Keratinocyte (primary cell): ENCODE measurements at regions not wholly inside any gene's neighbourhood (a gene's known extent, or its start where the extent isn't known, plus 50 kb on each side); places are given as distances from the start of the nearest gene placed in this dataset.

Experiments
- DNase-seq: peaks from one replicate; pipeline ENCODE4 v3.0.0-alpha.2; 2011; ENCODE audit warnings: low read depth, missing footprints, low spot score
- FAIRE-seq: peaks from 2 replicates; lab custom pipeline; 2011; peaks lifted over from hg19 to GRCh38; lab: Jason Lieb, UNC
- H2AFZ ChIP-seq: 2 replicates; pipeline ENCODE4 v1.6.0; 2012; ENCODE audit warnings: low read length, control low read depth, inconsistent platforms; ENCODE audit not compliant: control insufficient read depth
- H3K27ac ChIP-seq: 2 replicates; pipeline ENCODE4 v1.5.1; 2011; ENCODE audit warnings: low read length; ENCODE audit not compliant: control insufficient read depth, insufficient read depth
- H3K27me3 ChIP-seq: 3 replicates; pipeline ENCODE4 v1.6.0; 2011; ENCODE audit warnings: low read length; ENCODE audit not compliant: control insufficient read depth, insufficient read depth; ENCODE audit errors: extremely low read depth
- H3K36me3 ChIP-seq, 2 experiments: 2 replicates in 1 of 2; 3 replicates in 1 of 2; pipeline ENCODE4 v1.5.1; 2011; ENCODE audit warnings: low read length in 2 of 2, mild to moderate bottlenecking in 1 of 2; ENCODE audit not compliant: control insufficient read depth in 2 of 2, insufficient read depth in 2 of 2; ENCODE audit errors: extremely low read depth in 1 of 2
- H3K4me1 ChIP-seq: 3 replicates; pipeline ENCODE4 v1.5.1; 2011; ENCODE audit warnings: low read length; ENCODE audit not compliant: control insufficient read depth, insufficient read depth; ENCODE audit errors: extremely low read depth
- H3K4me2 ChIP-seq: 3 replicates; pipeline ENCODE4 v1.6.0; 2011; ENCODE audit warnings: low read depth, low read length; ENCODE audit not compliant: control insufficient read depth, insufficient read depth; ENCODE audit errors: extremely low read depth
- H3K4me3 ChIP-seq, 3 experiments: fragments of 200-600 bp in 1 of 3; sonication (generic) in 1 of 3; 2 replicates in 2 of 3; 3 replicates in 1 of 3; pipeline ENCODE4 v1.5.1; 2011 to 2016; ENCODE audit warnings: low read length in 3 of 3, mild to moderate bottlenecking in 3 of 3, control low read depth in 2 of 3, inconsistent platforms in 1 of 3, low read depth in 1 of 3, mixed read lengths in 1 of 3, mixed run types in 1 of 3, moderate library complexity in 1 of 3; ENCODE audit not compliant: control insufficient read depth in 2 of 3, insufficient read depth in 2 of 3; ENCODE audit errors: extremely low read depth in 1 of 3
- H3K79me2 ChIP-seq: 2 replicates; pipeline ENCODE4 v1.6.0; 2012; ENCODE audit warnings: low read length; ENCODE audit not compliant: control insufficient read depth, insufficient read depth
- H3K9ac ChIP-seq: 3 replicates; pipeline ENCODE4 v1.6.0; 2011; ENCODE audit warnings: low read length; ENCODE audit not compliant: control insufficient read depth, insufficient read depth; ENCODE audit errors: extremely low read depth
- H3K9me1 ChIP-seq: 3 replicates; pipeline ENCODE4 v1.6.0; 2011; ENCODE audit warnings: low read length; ENCODE audit not compliant: control insufficient read depth, insufficient read depth; ENCODE audit errors: extremely low read depth
- H3K9me3 ChIP-seq: 2 replicates; pipeline ENCODE4 v1.5.1; 2012; ENCODE audit warnings: low read depth, low read length; ENCODE audit not compliant: control insufficient read depth
- H4K20me1 ChIP-seq: 3 replicates; pipeline ENCODE4 v1.6.0; 2011; ENCODE audit warnings: low read length; ENCODE audit not compliant: control insufficient read depth, insufficient read depth; ENCODE audit errors: extremely low read depth
- CTCF ChIP-seq, 3 experiments: IDR thresholded peaks in 1 of 3; conservative IDR thresholded peaks in 1 of 3; optimal IDR thresholded peaks in 1 of 3; 2 replicates in 2 of 3; 3 replicates in 1 of 3; pipeline versions ENCODE3 to v1.5.1; 2011; ENCODE audit warnings: low read length in 3 of 3, mild to moderate bottlenecking in 3 of 3, moderate library complexity in 2 of 3, control low read depth in 1 of 3, inconsistent platforms in 1 of 3; ENCODE audit not compliant: insufficient read depth in 2 of 3; ENCODE audit errors: extremely low read depth in 1 of 3
- EZH2 ChIP-seq: IDR thresholded peaks from one replicate; pipeline ENCODE4 v1.6.1; 2012; ENCODE audit warnings: inconsistent platforms, mild to moderate bottlenecking, low read length, moderate library complexity
- dilution Hi-C: fragments of 300-500 bp; cut with MboI; formaldehyde crosslinking; loops from one replicate; pipeline ENCODE4 v1.7.0; 2020; ENCODE audit warnings: low sequenced_read_pairs; ENCODE audit not compliant: extremely low pct_ligation_motif_present

GRCh38 chr10:64573623-64574325 lies 1052.6 kb downstream of the REEP3 start:
- Histone ChIP-seq H2AFZ (no peak overlapping the region), H3K4me3 (no peak overlapping the region)

GRCh38 chr10:64574371-64574770 lies 1053.2 kb downstream of the REEP3 start:
- H3K36me3 ChIP-seq = no peaks in the 10 kb centered on the region
- FAIRE-seq (no peak), DNase-seq (no peak)
- H3K9me3 ChIP-seq = peaks cover 2% of the 10 kb centered on the region
- dilution Hi-C loops = no loop called here
- H3K9me1 ChIP-seq = no peaks in the 10 kb centered on the region
- no peaks in the 10 kb centered on the region for H3K4me1 ChIP-seq
- H2AFZ ChIP-seq = no peak overlapping the region
- no peaks in the 10 kb centered on the region for H3K79me2 ChIP-seq
- no peak overlapping the region for H3K4me3 ChIP-seq
- H4K20me1 ChIP-seq = no peaks in the 10 kb centered on the region
- H3K27ac ChIP-seq = no peak overlapping the region
- TF ChIP-seq EZH2 = no peak
- TF ChIP-seq CTCF (optimal IDR thresholded peaks at IDR 0.05 in 1 of 3, IDR thresholded peaks at IDR 0.05 in 1 of 3, conservative IDR thresholded peaks at IDR 0.05 in 1 of 3; ENCODE audit: extremely low read depth in 1 of 3, insufficient read depth in 2 of 3, low read length in 3 of 3) = no peak
- H3K9ac ChIP-seq = no peak overlapping the region
- H3K27me3 ChIP-seq = no peaks in the 10 kb centered on the region
- H3K4me2 ChIP-seq = no peak overlapping the region

More at GRCh38 chr10:64573623-64574325, 1052.6 kb downstream of the REEP3 start:
- Histone ChIP-seq H3K9ac (no peak overlapping the region), H3K27ac (no peak overlapping the region), H3K9me3 (peaks cover 2% of the 10 kb centered on the region), H4K20me1 (no peaks in the 10 kb centered on the region), H3K27me3 (no peaks in the 10 kb centered on the region), H3K36me3 (no peaks in the 10 kb centered on the region), H3K4me2 (no peak overlapping the region), H3K79me2 (no peaks in the 10 kb centered on the region), H3K9me1 (no peaks in the 10 kb centered on the region), H3K4me1 (no peaks in the 10 kb centered on the region)
- TF ChIP-seq EZH2 (no peak), CTCF (optimal IDR thresholded peaks at IDR 0.05 in 1 of 3, IDR thresholded peaks at IDR 0.05 in 1 of 3, conservative IDR thresholded peaks at IDR 0.05 in 1 of 3; ENCODE audit: extremely low read depth in 1 of 3, insufficient read depth in 2 of 3, low read length in 3 of 3) (no peak)
- DNase-seq (no peak), FAIRE-seq (no peak)
- dilution Hi-C loops = no loop called here
